ENCODE measurements at regions not wholly inside any gene's neighbourhood (a gene's known extent, or its start where the extent isn't known, plus 50 kb on each side); places are given as distances from the start of the nearest gene placed in this dataset.

DNA sequence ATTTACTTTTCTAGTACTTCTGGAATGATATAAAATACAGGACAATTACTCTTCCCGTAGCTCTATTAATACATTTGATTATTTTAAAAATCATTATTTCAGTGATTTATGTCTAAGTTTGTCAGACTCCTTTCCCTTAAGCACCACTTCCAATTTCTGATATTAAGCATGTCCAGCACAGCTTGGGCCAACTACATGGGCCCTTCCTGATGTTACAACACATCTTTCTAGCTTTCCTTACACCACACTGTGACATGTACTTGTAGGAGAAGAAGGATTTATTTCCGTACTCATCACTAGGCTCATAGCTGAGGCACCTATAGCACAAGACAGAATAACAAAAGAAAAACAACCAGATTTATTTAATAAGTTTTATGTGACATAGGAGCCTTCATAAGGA is 134.8 kb upstream of the HNRNPA3 start:
- DNase-seq: no peak

DNA sequence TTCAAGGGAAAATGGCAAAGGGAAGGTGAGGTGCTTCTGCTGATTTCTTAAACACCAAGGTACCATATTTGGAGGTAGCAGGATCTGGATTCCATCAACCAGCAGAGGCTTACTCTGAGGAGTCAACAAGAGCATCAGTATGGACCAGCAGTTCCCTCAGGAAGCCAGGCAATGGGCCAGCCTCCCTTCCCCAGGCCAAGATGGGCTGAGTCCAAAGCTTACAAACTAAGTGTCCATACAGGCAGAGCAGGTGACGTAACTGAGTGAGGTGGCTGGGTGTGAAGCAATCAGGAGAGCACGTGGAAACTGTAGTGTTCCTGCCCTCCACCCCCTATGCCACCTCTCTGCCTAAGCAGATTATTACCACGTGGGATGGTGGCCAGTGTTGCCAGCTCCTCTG is 134.2 kb upstream of the HNRNPA3 start:
- DNase-seq: no peak

DNA sequence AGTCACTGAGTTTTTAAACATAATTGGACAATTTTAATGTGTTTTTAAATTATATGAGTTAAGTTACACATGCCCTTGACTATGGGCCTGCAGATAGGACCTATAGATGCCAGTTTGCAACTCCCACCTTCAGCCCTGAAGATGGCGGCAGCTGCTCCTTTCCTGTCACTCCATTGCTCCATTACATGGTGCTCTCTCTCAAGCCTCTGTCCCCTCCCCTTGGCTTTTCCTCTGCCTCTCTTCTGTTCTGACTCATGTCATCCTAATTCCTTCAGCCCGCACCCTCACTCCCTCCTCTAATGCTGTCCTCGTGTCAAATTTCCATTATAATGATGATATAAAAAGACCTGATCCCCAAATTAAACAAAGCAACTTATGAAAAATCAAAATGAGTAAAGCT is 133.7 kb upstream of the HNRNPA3 start:
- DNase-seq: no peak

DNA sequence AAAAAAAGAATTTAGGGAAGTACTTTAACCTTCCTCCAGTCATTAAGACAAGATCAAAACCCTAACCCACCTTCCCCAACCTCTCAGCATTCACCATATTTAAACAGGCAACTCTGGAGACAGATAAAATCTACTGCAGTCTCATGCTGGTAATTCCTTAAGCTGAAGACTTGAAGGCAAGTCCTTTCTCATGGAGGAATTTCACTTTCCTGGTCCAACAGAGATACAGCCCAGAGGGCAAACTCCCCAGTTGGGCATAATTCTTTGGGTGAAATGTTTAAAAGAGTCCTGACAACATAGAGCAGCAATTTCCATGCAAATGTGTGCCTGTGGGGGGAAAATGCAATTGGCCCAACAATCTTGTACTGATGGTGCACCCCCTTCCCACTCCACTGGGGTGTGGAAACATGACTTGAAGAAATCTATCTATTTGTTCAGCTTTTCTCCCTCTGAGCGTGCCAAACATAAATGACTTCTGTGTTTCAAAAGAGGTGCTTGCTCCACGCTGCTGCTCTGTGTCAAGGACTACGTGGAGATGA is 131.8 kb upstream of the HNRNPA3 start:
- DNase-seq: no peak

DNA sequence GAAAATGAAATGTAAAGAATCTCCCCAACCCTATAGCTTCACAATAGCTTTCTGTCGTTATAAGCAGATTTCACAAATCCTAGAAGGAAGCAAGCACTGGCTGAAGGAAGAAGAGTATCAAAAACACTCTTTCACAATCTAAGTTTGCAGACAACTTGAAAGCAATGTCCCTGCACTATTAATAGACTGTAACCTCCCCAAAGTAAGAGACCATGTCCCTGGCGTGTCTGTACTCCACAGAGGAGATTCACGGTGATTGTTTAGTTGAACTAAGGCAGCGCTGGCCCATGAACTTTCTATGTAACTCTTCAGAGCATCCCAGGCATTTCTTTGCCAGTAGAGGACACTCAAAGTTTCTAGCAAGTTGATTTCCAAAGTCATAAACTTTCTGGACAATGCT is 128.0 kb upstream of the HNRNPA3 start:
- no peak for DNase-seq

DNA sequence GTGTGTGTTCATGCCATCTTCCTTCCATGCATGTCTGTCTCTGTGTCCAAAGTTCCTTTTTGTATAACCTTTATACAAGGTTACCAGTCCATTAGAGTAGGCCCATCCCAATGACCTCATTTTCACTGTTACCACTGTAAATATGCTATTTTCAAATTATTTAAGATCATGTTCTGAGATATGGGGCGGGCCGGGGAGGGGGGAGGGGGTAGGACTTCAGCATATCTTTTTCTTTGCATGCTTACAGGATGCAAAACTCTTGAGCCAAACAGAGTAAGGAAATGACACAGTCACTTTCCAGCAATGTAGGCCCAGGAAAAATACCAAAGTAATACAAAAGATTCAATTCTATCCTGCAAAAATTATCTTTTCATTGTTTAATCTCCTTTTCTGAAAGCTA is 124.1 kb upstream of the HNRNPA3 start:
- DNase-seq: no peak

DNA sequence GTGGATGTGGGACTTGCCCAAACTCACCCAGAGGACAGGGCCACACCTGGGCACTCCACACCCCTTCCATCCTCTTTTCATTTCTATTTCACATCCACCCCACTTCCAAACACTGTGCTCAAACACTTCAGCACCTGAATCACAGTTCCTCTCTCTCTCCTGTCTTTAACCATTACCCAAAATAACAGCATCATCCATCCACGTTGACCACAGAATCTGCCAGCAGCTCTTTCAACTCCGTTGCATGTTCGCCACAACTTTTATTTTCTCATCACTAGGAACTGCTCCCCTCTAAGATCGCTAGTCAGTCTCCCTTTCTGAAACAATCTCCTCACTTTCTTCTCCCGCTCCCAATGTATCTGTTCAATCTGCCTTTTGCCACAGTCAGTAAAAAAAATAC is 121.6 kb upstream of the HNRNPA3 start:
- DNase-seq: no peak

DNA sequence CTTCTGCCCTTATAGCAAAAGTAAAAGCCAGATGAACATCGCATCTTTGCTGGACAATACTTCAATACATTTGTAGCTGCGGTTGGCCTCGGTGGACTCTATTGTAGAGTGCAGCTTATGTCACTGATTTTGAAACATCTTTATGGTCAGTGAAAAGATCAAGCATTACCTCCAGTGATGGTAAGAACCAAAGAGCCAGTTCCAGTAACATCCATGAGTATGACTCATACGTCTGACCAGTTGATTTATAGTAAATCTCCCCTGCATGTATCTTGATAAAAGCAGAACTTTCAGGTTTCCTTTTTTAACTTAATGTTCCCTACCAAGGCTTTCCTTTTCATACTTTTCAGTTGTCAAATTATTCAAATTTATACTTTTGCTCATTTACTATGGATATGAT is 119.2 kb upstream of the HNRNPA3 start:
- DNase-seq: no peak

DNA sequence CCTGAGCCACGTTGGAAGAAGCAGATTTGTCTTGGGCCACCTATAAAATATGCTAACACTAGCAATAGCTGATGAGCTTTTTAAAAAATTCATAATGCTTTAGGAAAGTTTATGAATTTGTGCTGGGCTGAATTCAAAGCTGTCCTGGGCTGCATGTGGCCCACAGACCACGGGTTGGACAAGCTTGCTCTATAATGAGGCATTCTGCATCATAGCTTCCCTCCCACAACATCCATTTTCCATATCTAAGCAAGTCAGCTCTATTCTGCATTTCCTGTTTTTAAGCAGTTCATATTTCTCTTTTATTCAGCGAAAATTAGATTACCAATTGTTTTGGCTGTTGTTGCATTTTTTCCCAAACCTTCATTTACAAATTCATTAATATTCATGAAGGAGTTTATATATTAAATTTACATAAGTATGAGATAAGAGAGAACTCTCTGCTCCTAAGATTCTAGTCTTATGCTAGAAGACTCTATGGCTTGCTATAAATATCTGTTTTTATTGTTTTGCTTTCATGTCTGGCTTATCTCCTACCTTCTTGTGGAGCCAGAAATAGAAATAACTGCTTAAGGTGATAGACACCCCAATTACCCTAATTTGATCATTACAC is 114.5 kb upstream of the HNRNPA3 start:
- DNase-seq: no peak

DNA sequence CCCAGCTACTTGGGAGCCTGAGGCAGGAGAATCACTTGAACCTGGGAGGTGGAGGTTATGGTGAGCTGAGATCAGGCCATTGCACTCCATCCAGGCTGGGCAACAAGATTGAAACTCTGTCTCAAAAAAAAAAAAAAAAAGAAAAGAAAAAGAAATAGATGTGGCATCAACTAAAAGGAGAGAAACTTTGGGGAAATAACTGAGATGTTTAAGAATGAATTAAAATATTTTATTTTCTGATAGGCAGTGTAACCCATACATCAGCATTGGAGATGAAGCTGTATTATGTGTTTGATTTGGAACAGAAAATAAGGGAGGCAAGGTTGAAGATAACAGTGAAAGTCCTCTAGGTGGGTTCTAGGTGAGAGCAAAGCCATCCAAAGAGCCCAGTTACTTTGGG is 110.7 kb upstream of the HNRNPA3 start:
- no peak for DNase-seq

DNA sequence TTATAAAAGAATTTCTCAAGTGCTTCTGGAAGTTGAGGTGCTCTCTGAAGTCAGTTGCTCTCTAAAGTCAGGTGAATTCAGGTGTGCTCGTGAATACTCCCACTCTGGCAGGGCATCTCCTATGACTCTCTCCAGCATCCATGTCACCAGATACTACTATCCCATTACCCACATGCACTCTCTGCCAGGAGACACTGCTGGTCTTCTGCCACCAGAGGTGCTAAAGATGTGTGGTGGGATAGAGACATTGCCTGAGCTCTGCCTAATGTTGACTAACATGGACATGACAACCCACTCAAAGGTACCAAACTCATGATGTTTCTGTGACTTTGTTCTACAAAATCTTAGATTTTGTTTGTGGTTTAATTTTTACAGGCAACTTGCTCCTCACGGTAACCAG is 106.4 kb upstream of the HNRNPA3 start:
- no peak for DNase-seq

DNA sequence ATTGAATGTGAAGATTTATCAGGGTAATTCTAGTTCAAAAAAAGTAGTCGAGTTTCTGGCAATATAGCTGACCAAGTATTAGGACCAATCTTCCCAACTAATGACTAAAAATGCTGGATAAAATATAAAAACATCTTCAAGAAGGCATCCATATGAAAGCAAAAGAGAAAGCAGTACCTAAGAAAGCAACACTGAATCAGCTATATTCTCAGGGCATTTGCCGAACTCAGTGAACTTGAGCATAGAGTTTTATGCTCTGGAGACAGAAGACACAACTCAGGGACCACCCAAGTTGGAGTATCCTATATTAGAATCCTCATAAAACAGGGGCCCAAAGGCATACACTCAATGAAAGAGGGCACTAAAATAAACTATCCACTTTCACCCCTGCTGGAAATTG is 103.7 kb upstream of the HNRNPA3 start:
- DNase-seq: no peak

DNA sequence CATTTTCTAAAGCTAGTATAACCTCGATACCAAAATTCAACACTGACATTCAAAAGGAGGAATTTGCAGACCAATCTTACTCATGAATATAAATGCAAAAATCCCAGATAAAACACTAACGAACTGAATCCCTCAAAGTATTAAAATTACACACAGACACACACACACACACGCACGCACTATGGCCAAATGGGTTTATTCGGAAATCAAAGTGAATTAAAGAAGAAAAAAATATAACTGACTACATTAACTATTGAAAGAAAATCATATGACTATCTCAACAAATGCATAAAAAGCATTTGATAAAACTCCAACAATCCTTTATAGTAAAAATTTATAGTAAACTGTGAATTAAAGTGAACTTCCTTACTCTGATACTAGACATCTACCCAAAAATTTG is 97.9 kb upstream of the HNRNPA3 start:
- no peak for DNase-seq

DNA sequence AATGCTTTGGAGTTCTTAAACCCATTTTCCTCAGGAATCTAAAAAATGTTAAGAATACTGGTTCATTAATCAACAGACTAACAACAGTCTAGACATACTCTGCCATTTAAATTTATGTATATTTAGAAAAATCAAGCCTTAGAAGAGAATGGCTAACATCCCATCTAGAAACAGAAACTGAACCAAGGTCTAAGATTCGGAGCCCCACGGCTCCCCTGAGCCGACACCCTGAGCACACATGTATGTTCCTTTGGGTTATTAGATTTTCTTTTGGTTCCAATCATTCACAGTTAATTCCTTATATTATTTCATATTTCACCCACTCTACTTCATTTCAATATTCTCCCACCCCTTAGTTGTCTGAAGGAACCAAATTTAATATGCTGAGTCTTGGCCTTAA is 94.8 kb upstream of the HNRNPA3 start:
- no peak for DNase-seq

DNA sequence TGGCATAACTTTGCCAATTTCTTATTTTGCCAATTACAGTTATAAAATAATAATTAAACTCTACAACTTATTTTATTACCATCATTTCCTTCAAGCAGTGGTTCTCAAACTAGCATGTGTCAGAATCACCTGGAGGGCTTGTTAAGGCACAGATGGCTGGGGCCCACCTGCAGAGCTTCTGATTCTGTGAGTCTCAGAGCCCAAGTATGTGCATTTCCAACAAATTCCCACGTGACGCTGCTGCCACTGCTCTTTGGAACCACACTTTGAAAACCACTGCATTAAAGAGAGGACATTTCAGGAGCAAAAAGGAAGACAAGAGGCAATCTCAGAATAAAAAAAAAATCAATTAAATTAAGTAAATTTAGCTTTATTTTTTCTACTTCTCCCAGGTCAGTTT is 94.0 kb upstream of the HNRNPA3 start:
- DNase-seq: no peak

DNA sequence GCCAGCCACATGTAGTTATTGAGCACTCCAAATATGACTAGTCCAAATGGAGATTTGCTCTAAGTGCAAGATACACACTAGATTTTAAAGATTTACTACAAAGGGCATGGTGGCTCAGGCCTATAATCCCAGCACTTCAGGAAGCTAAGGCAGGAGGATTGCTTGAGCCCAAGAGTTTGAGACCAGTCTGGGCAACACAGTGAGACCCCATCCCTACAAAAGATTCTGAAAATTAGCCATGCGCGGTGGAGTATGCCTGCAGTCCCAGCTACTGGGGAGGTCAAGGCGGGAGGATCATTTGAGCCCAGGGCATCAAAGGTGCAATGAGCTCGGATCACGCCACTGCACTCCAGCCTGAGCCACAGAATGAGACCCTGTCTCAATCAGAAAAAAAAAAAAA is 93.5 kb upstream of the HNRNPA3 start:
- no peak for DNase-seq

DNA sequence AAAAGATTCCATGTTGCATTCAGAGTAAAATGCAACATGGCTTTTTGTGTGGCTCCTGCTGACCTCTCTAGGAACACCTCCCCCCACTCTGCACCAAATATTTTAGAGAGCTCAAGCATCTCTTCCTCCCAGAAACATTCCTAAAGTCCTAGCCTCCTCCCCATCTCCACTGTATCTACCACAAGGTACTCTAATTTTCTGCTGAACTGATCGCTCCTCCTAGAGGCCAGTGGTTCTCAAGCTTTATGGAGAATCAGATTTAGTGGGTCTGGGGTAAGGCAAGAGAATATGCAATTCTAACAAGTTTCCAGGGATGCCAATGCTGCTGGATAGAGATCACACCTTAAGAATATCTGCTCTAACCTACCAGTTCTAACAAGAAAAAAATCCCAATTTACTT is 89.5 kb upstream of the HNRNPA3 start:
- no peak for DNase-seq

DNA sequence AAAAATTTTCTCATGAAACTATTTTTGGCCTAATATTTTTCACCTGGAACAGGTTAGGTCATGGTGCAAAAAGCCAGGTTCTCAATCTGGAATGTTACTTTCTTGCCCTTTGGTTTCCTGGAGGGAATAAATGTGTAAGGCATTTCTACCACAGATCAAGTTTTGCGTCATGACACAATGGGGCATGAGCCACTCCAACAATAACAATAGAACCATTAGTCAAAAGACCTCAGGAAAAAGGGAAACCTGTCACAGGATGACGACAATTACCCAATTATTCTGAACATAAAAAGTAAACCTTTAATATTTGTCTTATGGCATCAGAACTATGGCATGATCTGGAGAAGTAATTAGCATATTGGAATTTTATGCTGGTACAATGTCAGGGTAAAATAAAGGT is 88.2 kb upstream of the HNRNPA3 start:
- DNase-seq: no peak

DNA sequence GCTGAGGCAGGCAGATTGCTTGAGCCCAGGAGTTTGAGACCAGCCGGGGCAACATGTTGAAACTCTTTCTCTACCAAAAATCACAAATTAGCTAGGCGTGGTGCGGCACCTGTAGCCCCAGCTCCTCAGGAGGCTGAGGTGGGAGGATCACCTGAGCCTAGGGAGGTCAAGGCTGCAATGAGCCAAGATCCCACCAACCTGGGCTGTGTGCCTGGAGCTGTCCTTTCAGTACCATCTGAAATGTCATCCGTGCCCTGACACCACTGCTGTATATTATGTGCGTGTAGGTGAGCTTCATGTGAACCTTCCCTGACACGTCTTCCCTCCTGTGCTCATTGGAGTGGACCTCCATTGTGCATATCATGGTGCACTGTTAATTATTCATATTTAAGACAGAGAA is 84.8 kb upstream of the HNRNPA3 start:
- DNase-seq: no peak

DNA sequence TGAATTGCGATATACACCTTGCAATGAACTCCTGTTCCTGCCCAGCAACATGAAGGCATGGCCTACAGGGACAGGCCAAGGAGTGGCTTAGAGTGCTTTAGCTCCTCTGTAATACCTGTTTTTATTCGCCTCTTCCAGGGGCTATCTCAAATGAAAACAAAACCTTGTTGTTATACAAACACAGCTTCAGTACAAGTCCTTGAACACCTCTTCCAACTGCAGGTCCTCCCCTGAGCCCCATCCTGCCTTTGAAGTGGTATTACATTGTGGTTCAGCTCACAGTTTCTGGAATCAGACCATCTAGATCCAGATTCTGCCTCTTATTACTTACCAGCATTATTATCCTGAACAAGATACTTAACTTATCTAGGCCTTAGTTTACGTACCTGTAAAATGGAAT is 83.0 kb upstream of the HNRNPA3 start:
- no peak for DNase-seq

DNA sequence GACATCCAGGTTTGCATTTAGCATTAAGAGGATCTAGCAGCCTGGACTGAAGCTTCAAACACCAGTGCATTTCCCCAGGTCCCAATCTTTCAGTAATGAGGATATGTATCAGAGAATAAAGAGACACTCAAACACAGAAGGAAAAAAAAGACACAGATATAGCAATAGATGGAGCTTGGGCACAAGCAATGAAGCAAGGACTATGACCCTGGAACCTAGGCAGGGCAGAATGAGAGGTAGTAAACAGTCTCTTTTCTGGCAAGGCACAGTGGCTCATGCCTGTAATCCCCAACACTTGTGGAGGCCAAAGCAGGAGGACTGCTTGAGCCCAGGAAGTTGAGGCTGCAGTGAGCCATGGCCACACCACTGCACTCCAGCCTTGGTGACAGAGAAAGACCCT is 80.7 kb upstream of the HNRNPA3 start:
- no peak for DNase-seq

DNA sequence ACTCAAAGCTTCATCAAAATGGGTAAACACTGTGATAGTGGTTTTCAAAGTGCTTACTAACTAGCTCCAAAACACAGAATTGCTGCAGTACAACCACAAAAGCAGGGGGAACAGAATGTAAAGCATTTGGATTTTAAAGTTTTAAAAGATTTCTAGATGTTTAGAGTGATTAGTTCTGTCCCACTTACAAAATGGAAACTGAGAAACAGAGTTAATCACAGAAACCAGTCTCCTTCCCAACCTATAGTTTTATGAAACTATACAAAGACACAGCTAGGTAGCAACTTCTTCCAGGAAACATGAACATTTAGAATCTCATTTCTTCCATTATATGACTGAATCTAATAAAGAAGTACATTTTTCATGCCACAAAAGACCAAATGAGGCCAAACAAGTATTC is 73.8 kb upstream of the HNRNPA3 start:
- DNase-seq: no peak

DNA sequence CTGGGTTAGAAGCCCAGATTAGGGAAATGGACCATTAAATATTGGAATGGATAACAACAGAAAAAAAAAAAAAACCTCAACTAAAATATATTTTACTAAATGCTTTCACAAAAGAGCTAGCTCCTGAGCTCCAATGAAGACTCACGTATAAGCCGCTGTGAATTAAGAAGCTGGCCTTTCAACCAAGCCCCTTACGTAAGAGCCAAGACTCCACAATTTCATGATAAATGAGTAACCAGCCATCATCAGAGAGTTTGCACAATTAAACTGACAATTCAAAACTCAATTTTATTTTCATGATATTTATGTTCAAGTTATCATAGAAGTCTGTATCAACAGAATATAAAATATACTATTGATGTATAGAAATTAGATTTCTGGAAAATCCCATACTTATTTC is 70.7 kb upstream of the HNRNPA3 start:
- DNase-seq: no peak

DNA sequence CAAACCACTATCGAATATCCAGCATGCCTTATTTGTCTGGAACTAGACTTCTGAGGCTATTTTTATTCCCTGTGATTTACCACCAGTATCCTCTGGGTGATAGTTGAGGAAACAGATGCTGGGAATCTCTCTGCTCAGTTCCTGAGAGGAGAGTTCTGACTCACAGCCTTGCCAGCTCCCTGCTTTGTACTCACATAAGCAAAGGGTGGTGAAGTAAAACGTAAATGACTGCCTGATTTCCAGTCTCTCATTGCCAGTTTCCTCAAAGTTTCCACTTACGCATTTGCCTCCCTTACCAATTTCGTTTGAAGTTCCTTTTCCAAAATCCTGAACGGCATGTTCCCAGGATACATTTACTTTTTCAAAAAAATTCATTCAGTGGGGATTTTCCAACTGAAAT is 69.2 kb upstream of the HNRNPA3 start:
- DNase-seq: peak; percentile 79

DNA sequence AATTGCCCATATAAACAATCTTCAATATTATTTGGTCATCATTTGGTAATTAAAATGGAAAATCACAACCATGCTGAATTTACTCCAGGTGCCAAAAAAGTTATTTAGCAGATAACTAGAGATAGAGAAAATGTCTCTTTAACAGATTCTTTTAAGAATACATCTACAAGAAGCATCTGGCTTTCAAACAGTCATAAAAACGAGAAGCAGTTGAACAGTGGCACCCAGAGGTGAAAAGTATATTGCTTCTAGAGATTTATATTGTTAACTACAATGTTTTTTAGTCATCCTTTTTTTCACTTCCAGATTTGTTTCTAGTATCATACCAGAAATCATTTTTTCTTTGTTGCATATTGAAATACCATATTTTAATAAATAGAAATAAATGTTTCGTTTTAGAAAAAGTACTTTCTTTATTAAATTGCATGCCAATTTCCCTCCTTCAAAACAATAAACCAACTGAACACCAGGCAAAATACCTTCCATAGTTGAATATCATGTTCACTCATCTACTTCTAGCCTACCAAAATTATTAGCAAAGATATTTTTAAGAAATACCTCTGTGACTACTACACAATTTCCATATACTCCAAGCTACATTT is 65.4 kb upstream of the HNRNPA3 start:
- DNase-seq: peak; percentile 67
